ENCODE measurements at regions not wholly inside any gene's neighbourhood (a gene's known extent, or its start where the extent isn't known, plus 50 kb on each side); places are given as distances from the start of the nearest gene placed in this dataset.

DNA sequence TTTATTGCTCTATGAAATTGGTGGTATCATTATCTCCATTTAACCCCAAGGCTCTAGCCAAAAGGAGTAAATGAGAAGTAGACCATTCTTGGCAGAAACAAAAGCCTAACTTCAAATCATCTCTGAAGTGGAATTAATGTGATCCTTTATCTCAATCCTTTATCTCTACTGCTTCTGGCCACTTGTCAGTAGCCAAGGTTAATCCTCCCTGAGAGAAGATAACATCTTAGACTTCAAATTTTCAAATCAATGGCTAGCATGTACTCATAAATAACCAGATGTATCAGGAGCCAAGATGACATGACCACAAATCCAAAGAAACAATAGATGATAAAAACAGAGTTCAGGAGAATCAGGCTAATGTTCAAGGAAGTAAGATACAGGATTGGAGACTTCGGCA lies 123.1 kb upstream of the RASSF8 start:
- no peaks in the 10 kb centered on the region for H3K79me2 ChIP-seq (replicated peaks; ENCODE audit: insufficient read depth, low read length)
- no peaks in the 10 kb centered on the region for H3K36me3 ChIP-seq (ENCODE audit: insufficient read depth, low read length)
- H3F3A ChIP-seq (ENCODE audit: insufficient read depth, low read length, poor library complexity, severe bottlenecking) = no peaks in the 10 kb centered on the region
- H2AFZ ChIP-seq (ENCODE audit: low read depth, low read length) = no peak overlapping the region
- no peaks in the 10 kb centered on the region for H3K9me2 ChIP-seq (ENCODE audit: insufficient read depth, low read length)
- no peak for TF ChIP-seq EP300 (conservative IDR thresholded peaks at IDR 0.05; ENCODE audit: poor library complexity, severe bottlenecking)
- no peak for TF ChIP-seq SMC3 (conservative IDR thresholded peaks at IDR 0.05; ENCODE audit: poor library complexity)
- TF ChIP-seq TAF1 (IDR thresholded peaks at IDR 0.05; ENCODE audit: low read depth) = no peak
- TF ChIP-seq CTCF (IDR thresholded peaks at IDR 0.05; ENCODE audit: poor library complexity, severe bottlenecking) = no peak
- no peak for TF ChIP-seq RAD21 (conservative IDR thresholded peaks at IDR 0.05)
- no peak for TF ChIP-seq MXI1 (conservative IDR thresholded peaks at IDR 0.05; ENCODE audit: poor library complexity, severe bottlenecking)
- no peak for TF ChIP-seq POLR2AphosphoS5 (IDR thresholded peaks at IDR 0.05)
- no peak for TF ChIP-seq EZH2 (IDR thresholded peaks at IDR 0.05; ENCODE audit: borderline replicate concordance, insufficient read depth, low read length, poor library complexity, severe bottlenecking)
- no peak for TF ChIP-seq REST (IDR thresholded peaks at IDR 0.05; ENCODE audit: borderline replicate concordance)
- H3K27me3 ChIP-seq (ENCODE audit: insufficient read depth, low read depth, low read length) = no peaks in the 10 kb centered on the region
- no peak overlapping the region for H3K4me3 ChIP-seq (ENCODE audit: low read length)
- no peak overlapping the region for H3K4me2 ChIP-seq (ENCODE audit: low read length)
- H4K20me1 ChIP-seq (ENCODE audit: insufficient read depth) = no peaks in the 10 kb centered on the region
- H3K9ac ChIP-seq (ENCODE audit: low read length) = no peak overlapping the region
- H3K27ac ChIP-seq (ENCODE audit: low read length) = no peak overlapping the region
- H3K9me3 ChIP-seq (ENCODE audit: low read length) = no peaks in the 10 kb centered on the region

- Histone ChIP-seq H3K27me3 (ENCODE audit: insufficient read depth, low read depth, low read length) (no peaks in the 10 kb centered on the region), H4K20me1 (ENCODE audit: insufficient read depth) (no peaks in the 10 kb centered on the region), H3K36me3 (ENCODE audit: insufficient read depth, low read length) (no peaks in the 10 kb centered on the region), H3K9me2 (ENCODE audit: insufficient read depth, low read length) (no peaks in the 10 kb centered on the region), H3K4me2 (ENCODE audit: low read length) (no peak overlapping the region), H3K9me3 (ENCODE audit: low read length) (no peaks in the 10 kb centered on the region), H2AFZ (ENCODE audit: low read depth, low read length) (no peak overlapping the region), H3K79me2 (replicated peaks; ENCODE audit: insufficient read depth, low read length) (no peaks in the 10 kb centered on the region), H3K4me3 (ENCODE audit: low read length) (no peak overlapping the region), H3K27ac (ENCODE audit: low read length) (no peak overlapping the region), H3K9ac (ENCODE audit: low read length) (no peak overlapping the region), H3F3A (ENCODE audit: insufficient read depth, low read length, poor library complexity, severe bottlenecking) (no peaks in the 10 kb centered on the region)
- TF ChIP-seq POLR2AphosphoS5 (IDR thresholded peaks at IDR 0.05) (no peak), EP300 (conservative IDR thresholded peaks at IDR 0.05; ENCODE audit: poor library complexity, severe bottlenecking) (no peak), TAF1 (IDR thresholded peaks at IDR 0.05; ENCODE audit: low read depth) (no peak), RAD21 (conservative IDR thresholded peaks at IDR 0.05) (no peak), REST (IDR thresholded peaks at IDR 0.05; ENCODE audit: borderline replicate concordance) (no peak)
These were observed 120.5 kb upstream of the RASSF8 start for GRCh38 chr12:25838007-25838406.

All from neural cell (in vitro differentiated cells).